Endothelial cell of umbilical vein (primary cell): ENCODE measurements at regions not wholly inside any gene's neighbourhood (a gene's known extent, or its start where the extent isn't known, plus 50 kb on each side); places are given as distances from the start of the nearest gene placed in this dataset.

Experiments used
- JUN ChIP-seq: IDR thresholded peaks from 2 replicates; pipeline ENCODE4 v1.6.1; 2011; ENCODE audit warnings: borderline replicate concordance, low read depth; ENCODE audit not compliant: insufficient read length, insufficient read depth
- MYC ChIP-seq: IDR thresholded peaks from one replicate; pipeline ENCODE4 v1.6.1; 2011; ENCODE audit warnings: mild to moderate bottlenecking, low read depth, low read length
- TF ChIP-seq, protein P1 (sequence below), 2 donors: IDR thresholded peaks; 1 replicate in 1 of 2; 2 replicates in 1 of 2; pipeline ENCODE4 v1.5.1; 2011; ENCODE audit warnings: low read length in 2 of 2, mild to moderate bottlenecking in 2 of 2, moderate library complexity in 2 of 2, control low read depth in 1 of 2, inconsistent platforms in 1 of 2, low read depth in 1 of 2; ENCODE audit not compliant: insufficient read depth in 1 of 2; ENCODE audit errors: extremely low read depth in 1 of 2
- TF ChIP-seq, protein P2 (sequence below): IDR thresholded peaks from 2 replicates; pipeline ENCODE4 v1.6.1; 2011; ENCODE audit not compliant: insufficient read depth, insufficient read length

DNA sequence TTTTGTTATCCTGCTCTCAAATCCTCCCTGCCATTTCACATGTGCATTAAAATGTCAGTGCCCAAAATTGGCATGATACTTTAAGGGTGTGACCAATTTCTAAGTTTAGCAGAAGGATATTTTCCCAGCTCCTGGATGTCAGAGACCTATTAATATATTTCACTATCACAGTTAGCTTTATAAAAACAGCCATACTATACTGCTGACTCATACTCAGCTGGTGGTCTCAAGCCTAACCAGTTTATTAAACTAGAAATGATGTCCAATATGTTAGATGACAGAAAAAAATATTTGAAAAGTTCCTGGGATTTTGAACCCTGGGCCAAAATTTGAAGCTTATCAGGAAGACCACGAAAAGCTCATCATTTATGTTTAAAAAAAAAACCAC is 60.9 kb upstream of the ZNF280D start:
- TF ChIP-seq, protein P1, sequence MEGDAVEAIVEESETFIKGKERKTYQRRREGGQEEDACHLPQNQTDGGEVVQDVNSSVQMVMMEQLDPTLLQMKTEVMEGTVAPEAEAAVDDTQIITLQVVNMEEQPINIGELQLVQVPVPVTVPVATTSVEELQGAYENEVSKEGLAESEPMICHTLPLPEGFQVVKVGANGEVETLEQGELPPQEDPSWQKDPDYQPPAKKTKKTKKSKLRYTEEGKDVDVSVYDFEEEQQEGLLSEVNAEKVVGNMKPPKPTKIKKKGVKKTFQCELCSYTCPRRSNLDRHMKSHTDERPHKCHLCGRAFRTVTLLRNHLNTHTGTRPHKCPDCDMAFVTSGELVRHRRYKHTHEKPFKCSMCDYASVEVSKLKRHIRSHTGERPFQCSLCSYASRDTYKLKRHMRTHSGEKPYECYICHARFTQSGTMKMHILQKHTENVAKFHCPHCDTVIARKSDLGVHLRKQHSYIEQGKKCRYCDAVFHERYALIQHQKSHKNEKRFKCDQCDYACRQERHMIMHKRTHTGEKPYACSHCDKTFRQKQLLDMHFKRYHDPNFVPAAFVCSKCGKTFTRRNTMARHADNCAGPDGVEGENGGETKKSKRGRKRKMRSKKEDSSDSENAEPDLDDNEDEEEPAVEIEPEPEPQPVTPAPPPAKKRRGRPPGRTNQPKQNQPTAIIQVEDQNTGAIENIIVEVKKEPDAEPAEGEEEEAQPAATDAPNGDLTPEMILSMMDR (IDR thresholded peaks at IDR 0.05; ENCODE audit: extremely low read depth in 1 of 2, insufficient read depth in 1 of 2, low read depth in 1 of 2, low read length in 2 of 2), result no peak
- TF ChIP-seq MYC, result no peak
- TF ChIP-seq, protein P2, sequence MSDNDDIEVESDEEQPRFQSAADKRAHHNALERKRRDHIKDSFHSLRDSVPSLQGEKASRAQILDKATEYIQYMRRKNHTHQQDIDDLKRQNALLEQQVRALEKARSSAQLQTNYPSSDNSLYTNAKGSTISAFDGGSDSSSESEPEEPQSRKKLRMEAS, result no peak
- TF ChIP-seq JUN, result no peak
